Stimulated activated memory B cell treated with anti-CD40 and anti-IgM and Interleukin-4, amounts not matched to agents 10 μg/mL and 1 μg/mL and 100 μg/mL, for 72 hours (primary cell): ENCODE measurements at regions not wholly inside any gene's neighbourhood (a gene's known extent, or its start where the extent isn't known, plus 50 kb on each side); places are given as distances from the start of the nearest gene placed in this dataset.
"Not testable (repeated sequence)": the region's sequence is repeated elsewhere in the genome, so short reads cannot be mapped to it uniquely, and the experiment has no call there.

Experiments
- ATAC-seq: fragments of 150-1000 bp; cut with Tn5 transposase; 2 replicates; pipeline ENCODE4 v1.10.0; 2021
- H3K27ac Mint-ChIP-seq: one replicate; pipeline ENCODE4 v1.8.0; 2022; ENCODE audit warnings: mild to moderate bottlenecking, mixed read lengths
- H3K27me3 Mint-ChIP-seq: one replicate; pipeline ENCODE4 v1.8.0; 2022; ENCODE audit warnings: mixed read lengths
- H3K36me3 Mint-ChIP-seq: one replicate; pipeline ENCODE4 v1.8.0; 2022; ENCODE audit warnings: mixed read lengths
- H3K4me1 Mint-ChIP-seq: one replicate; pipeline ENCODE4 v1.8.0; 2022; ENCODE audit warnings: mixed read lengths
- H3K4me3 Mint-ChIP-seq: one replicate; pipeline ENCODE4 v1.8.0; 2022; ENCODE audit warnings: mild to moderate bottlenecking, moderate library complexity, mixed read lengths
- H3K9me3 Mint-ChIP-seq: one replicate; pipeline ENCODE4 v1.8.0; 2022; ENCODE audit warnings: mixed read lengths

GRCh38 chr4:72864898-72865297 lies 204.6 kb downstream of the COX18 start:
- ATAC-seq, result no peak
- Mint-ChIP-seq H3K9me3 (peaks cover 4% of the 10 kb centered on the region), H3K27me3 (no peaks in the 10 kb centered on the region), H3K4me3 (no peak overlapping the region), H3K27ac (no peak overlapping the region), H3K4me1 (no peaks in the 10 kb centered on the region), H3K36me3 (no peaks in the 10 kb centered on the region)

GRCh38 chr4:72864277-72864676 lies 205.2 kb downstream of the COX18 start:
- not testable (repeated sequence) for ATAC-seq, H3K27ac Mint-ChIP-seq, H3K27me3 Mint-ChIP-seq, H3K4me1 Mint-ChIP-seq, H3K36me3 Mint-ChIP-seq, H3K9me3 Mint-ChIP-seq, H3K4me3 Mint-ChIP-seq

GRCh38 chr4:72860766-72861165 lies 208.8 kb downstream of the COX18 start:
- Mint-ChIP-seq H3K4me1 (no peaks in the 10 kb centered on the region), H3K27ac (no peak overlapping the region), H3K9me3 (no peaks in the 10 kb centered on the region), H3K27me3 (no peaks in the 10 kb centered on the region), H3K36me3 (no peaks in the 10 kb centered on the region), H3K4me3 (no peak overlapping the region)
- ATAC-seq, result no peak

- Mint-ChIP-seq H3K4me1 (no peaks in the 10 kb centered on the region), H3K27ac (no peak overlapping the region), H3K9me3 (no peaks in the 10 kb centered on the region), H3K4me3 (no peak overlapping the region), H3K36me3 (no peaks in the 10 kb centered on the region), H3K27me3 (no peaks in the 10 kb centered on the region)
- no peak for ATAC-seq
Observed at GRCh38 chr4:72858328-72858727, 211.2 kb downstream of the COX18 start.

- no peak overlapping the region for H3K4me3 Mint-ChIP-seq
Observed at GRCh38 chr4:72857787-72858186, 211.7 kb downstream of the COX18 start.

GRCh38 chr4:72857216-72857615 lies 212.3 kb downstream of the COX18 start:
- Mint-ChIP-seq H3K27me3 (no peaks in the 10 kb centered on the region), H3K27ac (no peak overlapping the region), H3K4me3 (no peak overlapping the region), H3K36me3 (no peaks in the 10 kb centered on the region), H3K9me3 (no peaks in the 10 kb centered on the region), H3K4me1 (no peaks in the 10 kb centered on the region)
- ATAC-seq, result no peak

More at GRCh38 chr4:72857787-72858186, 211.7 kb downstream of the COX18 start:
- H3K36me3 Mint-ChIP-seq, result no peaks in the 10 kb centered on the region
- H3K9me3 Mint-ChIP-seq, result no peaks in the 10 kb centered on the region
- H3K27me3 Mint-ChIP-seq, result no peaks in the 10 kb centered on the region
- no peaks in the 10 kb centered on the region for H3K4me1 Mint-ChIP-seq
- no peak for ATAC-seq
- H3K27ac Mint-ChIP-seq, result no peak overlapping the region

- ATAC-seq, result peak; percentile 61
Observed at GRCh38 chr4:72846280-72847111, 223.0 kb downstream of the COX18 start.

GRCh38 chr4:72843466-72843865 lies 226.1 kb downstream of the COX18 start:
- H3K4me3 Mint-ChIP-seq, result no peak overlapping the region
- H3K9me3 Mint-ChIP-seq, result no peaks in the 10 kb centered on the region
- no peak for ATAC-seq
- no peaks in the 10 kb centered on the region for H3K36me3 Mint-ChIP-seq
- no peak overlapping the region for H3K27ac Mint-ChIP-seq
- H3K4me1 Mint-ChIP-seq, result no peaks in the 10 kb centered on the region
- H3K27me3 Mint-ChIP-seq, result peaks cover 8% of the 10 kb centered on the region

More at GRCh38 chr4:72846280-72847111, 223.0 kb downstream of the COX18 start:
- peaks cover 8% of the 10 kb centered on the region for H3K27me3 Mint-ChIP-seq
- no peaks in the 10 kb centered on the region for H3K4me1 Mint-ChIP-seq
- no peak overlapping the region for H3K27ac Mint-ChIP-seq
- H3K36me3 Mint-ChIP-seq, result no peaks in the 10 kb centered on the region
- H3K4me3 Mint-ChIP-seq, result no peak overlapping the region
- H3K9me3 Mint-ChIP-seq, result no peaks in the 10 kb centered on the region

- ATAC-seq, result no peak
- Mint-ChIP-seq H3K4me3 (no peak overlapping the region), H3K27me3 (peaks cover 6% of the 10 kb centered on the region), H3K27ac (no peak overlapping the region), H3K36me3 (no peaks in the 10 kb centered on the region), H3K9me3 (no peaks in the 10 kb centered on the region), H3K4me1 (no peaks in the 10 kb centered on the region)
Observed at GRCh38 chr4:72842323-72842722, 227.2 kb downstream of the COX18 start.

GRCh38 chr4:72840166-72840565 lies 229.3 kb downstream of the COX18 start:
- not testable (repeated sequence) for H3K27me3 Mint-ChIP-seq, H3K36me3 Mint-ChIP-seq, H3K9me3 Mint-ChIP-seq, H3K4me3 Mint-ChIP-seq, ATAC-seq, H3K27ac Mint-ChIP-seq, H3K4me1 Mint-ChIP-seq

- H3K27ac Mint-ChIP-seq, result no peak overlapping the region
- no peak overlapping the region for H3K4me3 Mint-ChIP-seq
- no peaks in the 10 kb centered on the region for H3K4me1 Mint-ChIP-seq
- H3K9me3 Mint-ChIP-seq, result peaks cover 10% of the 10 kb centered on the region
- no peak for ATAC-seq
- H3K27me3 Mint-ChIP-seq, result no peaks in the 10 kb centered on the region
- no peaks in the 10 kb centered on the region for H3K36me3 Mint-ChIP-seq
Observed at GRCh38 chr4:72828864-72829263, 240.7 kb downstream of the COX18 start.

- Mint-ChIP-seq H3K9me3 (peaks cover 7% of the 10 kb centered on the region), H3K27me3 (no peaks in the 10 kb centered on the region), H3K4me3 (no peak overlapping the region), H3K4me1 (no peaks in the 10 kb centered on the region), H3K27ac (no peak overlapping the region), H3K36me3 (no peaks in the 10 kb centered on the region)
- no peak for ATAC-seq
Observed at GRCh38 chr4:72827968-72828367, 241.5 kb downstream of the COX18 start.

GRCh38 chr4:72820107-72820506 lies 249.4 kb downstream of the COX18 start:
- H3K36me3 Mint-ChIP-seq, result no peaks in the 10 kb centered on the region
- H3K4me1 Mint-ChIP-seq, result no peaks in the 10 kb centered on the region
- ATAC-seq, result no peak
- no peak overlapping the region for H3K27ac Mint-ChIP-seq
- H3K4me3 Mint-ChIP-seq, result no peak overlapping the region
- H3K27me3 Mint-ChIP-seq, result no peaks in the 10 kb centered on the region
- peaks cover 5% of the 10 kb centered on the region for H3K9me3 Mint-ChIP-seq

- H3K4me3 Mint-ChIP-seq, result no peak overlapping the region
- H3K36me3 Mint-ChIP-seq, result no peaks in the 10 kb centered on the region
- no peaks in the 10 kb centered on the region for H3K4me1 Mint-ChIP-seq
- no peak overlapping the region for H3K27ac Mint-ChIP-seq
- no peaks in the 10 kb centered on the region for H3K9me3 Mint-ChIP-seq
- no peaks in the 10 kb centered on the region for H3K27me3 Mint-ChIP-seq
- ATAC-seq, result no peak
Observed at GRCh38 chr4:72817012-72817411, 248.0 kb upstream of the ADAMTS3 start.

GRCh38 chr4:72814241-72814640 lies 245.2 kb upstream of the ADAMTS3 start:
- no peak overlapping the region for H3K27ac Mint-ChIP-seq
- no peaks in the 10 kb centered on the region for H3K9me3 Mint-ChIP-seq
- H3K27me3 Mint-ChIP-seq, result no peaks in the 10 kb centered on the region
- H3K4me1 Mint-ChIP-seq, result no peaks in the 10 kb centered on the region
- no peak overlapping the region for H3K4me3 Mint-ChIP-seq
- ATAC-seq, result no peak
- H3K36me3 Mint-ChIP-seq, result no peaks in the 10 kb centered on the region

- Mint-ChIP-seq H3K36me3 (no peaks in the 10 kb centered on the region), H3K4me1 (no peaks in the 10 kb centered on the region), H3K27ac (no peak overlapping the region), H3K27me3 (no peaks in the 10 kb centered on the region), H3K9me3 (no peaks in the 10 kb centered on the region), H3K4me3 (no peak overlapping the region)
- no peak for ATAC-seq
Observed at GRCh38 chr4:72809208-72809607, 240.2 kb upstream of the ADAMTS3 start.
